Jurkat, Clone E6-1 (cell line): ENCODE measurements at regions not wholly inside any gene's neighbourhood (a gene's known extent, or its start where the extent isn't known, plus 50 kb on each side); places are given as distances from the start of the nearest gene placed in this dataset.

Experiments
- DNase-seq: peaks from one replicate; pipeline ENCODE4 v3.0.0-alpha.2; 2011; ENCODE audit warnings: low read depth, low spot score
- H3K4me3 ChIP-seq: 2 replicates; pipeline ENCODE4 v1.5.1; 2011; ENCODE audit warnings: mild to moderate bottlenecking, low read length, control low read depth, moderate library complexity

DNA sequence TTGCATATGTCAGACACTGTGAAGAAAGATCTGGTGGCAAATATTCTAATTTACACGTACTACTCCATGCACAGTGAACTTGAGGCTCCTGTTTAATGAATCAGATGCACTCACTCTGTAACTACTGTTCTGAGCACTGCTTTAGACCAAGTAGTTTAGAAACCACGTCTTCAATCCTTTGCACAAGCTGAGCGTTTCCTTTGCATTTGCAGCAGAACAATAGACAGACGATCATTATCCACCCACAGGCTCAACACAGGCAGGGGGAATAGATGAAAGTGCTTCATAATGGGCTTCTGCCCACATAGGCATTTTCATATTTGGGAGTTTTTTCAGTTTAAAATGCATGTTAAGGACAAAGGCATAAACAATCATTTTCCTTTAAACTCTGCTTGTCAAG lies 423.3 kb upstream of the ADAMTS16 start:
- H3K4me3 ChIP-seq = no peak overlapping the region
- no peak for DNase-seq

DNA sequence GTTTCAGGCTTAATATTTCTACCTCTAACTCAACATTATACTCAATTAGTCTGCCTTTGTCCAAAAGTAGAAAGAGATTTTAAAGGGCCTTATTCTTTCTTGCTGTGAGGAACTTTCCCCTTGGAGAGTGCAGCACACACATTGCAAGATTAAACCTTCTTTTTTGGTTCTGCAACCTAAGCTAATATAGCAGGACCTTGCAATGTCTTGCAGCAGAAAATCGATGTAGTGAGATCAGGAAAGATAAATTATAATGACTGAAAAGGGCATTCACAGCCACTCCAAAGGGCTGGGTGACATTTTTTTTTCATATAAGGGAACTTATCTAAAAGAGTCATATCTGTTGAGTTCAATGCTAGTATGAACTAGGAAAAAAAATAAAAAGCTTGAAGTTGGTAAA lies 422.7 kb upstream of the ADAMTS16 start:
- H3K4me3 ChIP-seq = no peak overlapping the region
- DNase-seq = no peak

- H3K4me3 ChIP-seq = no peak overlapping the region
- DNase-seq = no peak
These were observed 419.3 kb upstream of the ADAMTS16 start for GRCh38 chr5:4720831-4721230.

DNA sequence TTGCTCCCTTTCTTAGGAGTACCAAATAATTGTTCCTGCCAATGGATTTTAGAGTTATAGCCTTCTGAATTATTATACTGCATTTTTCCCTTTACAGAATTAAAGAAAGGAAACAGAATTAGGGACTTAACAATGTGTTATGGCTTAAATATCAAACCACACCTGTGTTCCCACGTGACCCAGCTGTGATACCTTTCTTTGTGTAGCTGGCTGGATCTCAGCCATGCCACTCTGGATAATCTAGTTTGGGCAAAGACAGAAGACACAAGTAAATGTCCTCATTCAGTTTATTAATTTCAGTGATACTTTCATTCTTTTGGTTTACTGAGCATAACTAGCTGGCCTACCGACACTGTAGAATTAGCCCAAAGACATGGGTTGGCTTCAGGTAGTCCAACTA lies 417.2 kb upstream of the ADAMTS16 start:
- no peak overlapping the region for H3K4me3 ChIP-seq
- DNase-seq = no peak

DNA sequence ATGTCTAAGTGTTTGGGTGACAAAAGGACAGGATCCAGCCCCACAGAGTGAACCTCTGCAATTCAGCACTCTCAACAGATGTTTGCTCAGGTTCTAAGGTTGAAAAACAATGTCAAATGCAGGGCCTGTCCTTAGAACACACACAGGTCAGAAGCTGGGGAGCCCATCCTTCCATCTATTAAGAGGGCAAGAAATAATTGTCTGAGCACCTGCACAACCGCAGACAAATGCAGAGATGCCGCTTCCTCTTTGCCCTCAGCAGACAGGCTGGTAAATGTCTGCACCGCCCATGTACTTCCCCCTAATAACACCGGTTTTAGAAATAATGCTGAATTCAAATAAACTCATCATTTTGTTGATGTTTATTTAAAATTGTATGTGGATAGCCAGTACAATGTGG lies 414.5 kb upstream of the ADAMTS16 start:
- DNase-seq = no peak
- no peak overlapping the region for H3K4me3 ChIP-seq

GRCh38 chr5:4730279-4730678 lies 409.9 kb upstream of the ADAMTS16 start:
- no peak for DNase-seq
- H3K4me3 ChIP-seq = no peak overlapping the region

DNA sequence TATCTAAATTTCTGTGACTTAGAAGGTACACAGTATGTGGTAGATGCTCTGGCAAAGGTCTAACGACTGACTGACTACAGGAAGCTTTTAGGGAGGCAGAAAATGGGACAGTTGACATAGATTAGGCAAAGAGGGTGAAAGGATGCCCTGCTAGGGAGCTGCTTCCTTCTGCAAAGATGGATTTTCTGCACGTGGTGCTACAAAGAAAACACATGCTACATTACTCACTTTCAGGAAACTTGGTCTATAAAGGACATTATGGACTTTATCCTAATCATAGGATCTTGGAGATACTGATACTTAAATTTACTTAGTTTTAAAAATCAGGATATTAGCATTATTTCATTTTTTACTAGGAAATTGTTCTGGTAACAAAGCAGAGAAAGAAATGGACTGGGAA lies 405.8 kb upstream of the ADAMTS16 start:
- no peak for DNase-seq
- no peak overlapping the region for H3K4me3 ChIP-seq

- no peak overlapping the region for H3K4me3 ChIP-seq
- no peak for DNase-seq
These were observed 404.9 kb upstream of the ADAMTS16 start for GRCh38 chr5:4735261-4735660.

GRCh38 chr5:4737868-4738267 lies 402.3 kb upstream of the ADAMTS16 start:
- no peak for DNase-seq
- H3K4me3 ChIP-seq = no peak overlapping the region

GRCh38 chr5:4738298-4738697 lies 401.8 kb upstream of the ADAMTS16 start:
- no peak for DNase-seq
- H3K4me3 ChIP-seq = no peak overlapping the region

- H3K4me3 ChIP-seq = no peak overlapping the region
- no peak for DNase-seq
These were observed 400.0 kb upstream of the ADAMTS16 start for GRCh38 chr5:4740156-4740555.

DNA sequence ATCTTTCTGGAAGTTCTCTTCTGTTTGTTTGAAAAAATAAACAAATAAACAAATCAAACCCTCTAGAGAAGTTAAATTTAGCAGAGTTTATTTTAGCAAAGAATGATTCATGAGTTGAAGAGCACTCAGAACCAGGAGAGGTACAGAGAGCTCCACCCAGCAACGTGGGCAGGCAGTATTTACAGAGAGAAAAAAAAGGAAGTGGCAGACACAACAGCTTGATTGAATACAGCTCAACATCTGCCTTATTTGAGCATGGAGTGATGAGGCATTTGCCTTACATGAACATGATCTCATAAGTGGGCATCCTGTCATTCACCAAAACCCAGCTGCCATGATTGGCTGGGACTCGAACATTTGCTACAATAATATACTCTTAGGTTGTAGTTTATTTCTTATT lies 381.6 kb upstream of the ADAMTS16 start:
- no peak for DNase-seq
- H3K4me3 ChIP-seq = no peak overlapping the region

DNA sequence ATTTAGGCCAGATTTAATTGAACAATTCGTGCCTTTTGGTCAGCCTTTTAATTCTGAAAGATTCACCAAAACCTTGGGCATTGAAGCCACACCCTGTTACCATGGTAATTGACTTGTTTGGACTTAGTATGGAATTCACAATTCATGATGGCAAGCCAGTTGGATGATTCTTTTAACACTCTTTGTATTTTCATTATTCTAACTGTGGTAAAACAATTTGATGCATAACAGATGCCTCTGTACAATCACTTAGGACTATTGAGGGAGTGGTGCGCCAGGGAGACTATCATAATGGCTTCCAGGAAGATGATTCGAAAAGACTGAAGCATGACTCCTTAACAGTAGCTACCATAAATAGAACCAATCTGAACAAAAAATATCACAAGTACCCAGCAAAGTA lies 381.1 kb upstream of the ADAMTS16 start:
- no peak overlapping the region for H3K4me3 ChIP-seq
- no peak for DNase-seq

- no peak overlapping the region for H3K4me3 ChIP-seq
- no peak for DNase-seq
These were observed 377.8 kb upstream of the ADAMTS16 start for GRCh38 chr5:4762316-4762715.

GRCh38 chr5:4765411-4765810 lies 374.7 kb upstream of the ADAMTS16 start:
- no peak for DNase-seq
- H3K4me3 ChIP-seq = no peak overlapping the region

GRCh38 chr5:4766101-4766500 lies 374.0 kb upstream of the ADAMTS16 start:
- DNase-seq = no peak

GRCh38 chr5:4772591-4772990 lies 367.5 kb upstream of the ADAMTS16 start:
- H3K4me3 ChIP-seq = no peak overlapping the region
- DNase-seq = no peak

More at GRCh38 chr5:4766101-4766500, 374.0 kb upstream of the ADAMTS16 start:
- H3K4me3 ChIP-seq = no peak overlapping the region

DNA sequence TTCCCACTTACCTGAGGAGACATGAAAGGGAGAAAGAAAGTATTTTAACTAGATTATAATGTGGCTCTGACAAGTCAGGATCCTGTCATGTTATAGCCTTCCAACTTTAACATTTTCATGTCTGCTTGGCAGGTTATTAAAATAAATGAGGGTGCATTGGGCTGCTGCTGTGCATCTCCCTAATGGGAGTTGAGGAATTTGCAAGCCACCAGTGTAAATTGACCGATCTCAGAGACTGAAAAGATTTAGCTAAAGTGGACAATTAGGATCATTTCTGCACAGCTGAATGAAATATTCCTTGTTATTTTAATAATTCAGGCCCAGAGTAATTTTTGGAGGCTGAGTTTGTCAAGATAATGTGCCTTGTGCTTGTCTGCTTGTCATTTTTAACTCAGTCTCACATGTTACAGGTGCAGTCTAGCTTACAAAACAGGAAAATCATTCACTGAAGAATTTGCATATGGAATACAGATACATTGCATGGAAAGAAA lies 366.3 kb upstream of the ADAMTS16 start:
- H3K4me3 ChIP-seq = no peak overlapping the region
- no peak for DNase-seq

DNA sequence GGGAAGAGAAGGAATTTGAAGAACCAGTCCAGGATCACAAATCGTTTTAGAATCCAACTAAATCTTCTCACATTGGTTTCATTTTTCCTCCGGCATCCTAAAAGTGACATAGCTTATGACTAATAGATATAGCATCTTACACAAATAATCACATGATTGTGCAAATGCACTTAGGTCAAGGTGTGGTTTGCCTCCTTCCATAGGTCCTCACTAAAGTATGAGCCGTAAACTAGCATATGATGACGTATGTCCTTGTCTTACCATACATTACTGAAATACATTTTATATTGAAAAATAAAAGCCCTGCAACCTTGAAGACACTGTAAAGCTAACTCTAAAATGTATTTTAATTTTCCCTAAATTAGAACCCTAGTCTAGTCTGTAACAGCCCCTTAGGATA lies 362.7 kb upstream of the ADAMTS16 start:
- no peak for DNase-seq
- H3K4me3 ChIP-seq = no peak overlapping the region

DNA sequence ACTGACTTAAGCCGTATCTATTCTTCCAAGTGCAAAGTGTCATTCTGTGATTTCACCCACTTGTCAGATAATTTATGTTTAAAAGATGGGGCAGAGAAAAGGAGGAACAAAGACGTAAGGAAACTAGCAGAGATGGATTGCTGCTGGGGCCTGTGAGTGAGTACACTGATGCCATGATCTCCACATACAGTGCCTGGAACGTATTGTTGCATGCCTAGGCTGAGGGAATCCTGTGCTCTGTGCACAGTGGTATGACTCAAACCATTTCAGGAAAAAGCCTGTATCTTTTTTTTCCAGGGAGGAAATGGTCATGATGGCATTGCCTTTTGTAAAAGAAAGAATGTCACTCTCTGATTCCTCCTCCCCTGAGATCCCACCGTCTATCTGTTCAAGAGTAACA lies 359.5 kb upstream of the ADAMTS16 start:
- H3K4me3 ChIP-seq = no peak overlapping the region
- DNase-seq = no peak

- DNase-seq = no peak
- no peak overlapping the region for H3K4me3 ChIP-seq
These were observed 358.8 kb upstream of the ADAMTS16 start for GRCh38 chr5:4781299-4781698.

GRCh38 chr5:4785971-4786370 lies 354.2 kb upstream of the ADAMTS16 start:
- DNase-seq = no peak

More at GRCh38 chr5:4785971-4786370, 354.2 kb upstream of the ADAMTS16 start:
- no peak overlapping the region for H3K4me3 ChIP-seq
